WTC11 (cell line): ENCODE measurements at regions not wholly inside any gene's neighbourhood (a gene's known extent, or its start where the extent isn't known, plus 50 kb on each side); places are given as distances from the start of the nearest gene placed in this dataset.

Experiments
- ATAC-seq: fragments of 200-7000 bp; cut with Tn5 transposase; 2 replicates; pipeline ENCODE4 v1.10.0; 2021; ENCODE audit warnings: mild to moderate bottlenecking, moderate library complexity
- CTCF ChIA-PET: fragments of 300-600 bp; sonication (Branson Sonifier 250); formaldehyde crosslinking; loops from one replicate; lab custom pipeline; 2021; ENCODE audit warnings: antibody characterized with exemption; lab: Charles Lee
- POLR2A ChIA-PET: fragments of 350-600 bp; sonication (Branson Sonifier 250); formaldehyde crosslinking; loops from one replicate; lab custom pipeline; 2021; ENCODE audit warnings: antibody characterized with exemption; lab: Charles Lee
- DNase-seq: peaks from one replicate; pipeline ENCODE4 v3.0.0; 2021; ENCODE audit warnings: low spot score
- H3K27ac Mint-ChIP-seq: 2 replicates; pipeline ENCODE4 v1.8.0; 2021; ENCODE audit warnings: mixed read lengths
- H3K27me3 Mint-ChIP-seq: 2 replicates; pipeline ENCODE4 v1.8.0; 2021; ENCODE audit warnings: low read depth, mild to moderate bottlenecking, moderate library complexity, mixed read lengths
- H3K36me3 Mint-ChIP-seq: 2 replicates; pipeline ENCODE4 v1.8.0; 2021; ENCODE audit warnings: mixed read lengths
- H3K4me1 Mint-ChIP-seq: 2 replicates; pipeline ENCODE4 v1.8.0; 2022; ENCODE audit warnings: mixed read lengths
- H3K4me3 Mint-ChIP-seq: 2 replicates; pipeline ENCODE4 v1.8.0; 2021; ENCODE audit warnings: mild to moderate bottlenecking, moderate library complexity, mixed read lengths
- H3K9me3 Mint-ChIP-seq: 2 replicates; pipeline ENCODE4 v1.8.0; 2021; ENCODE audit warnings: mixed read lengths
- ATF1 ChIP-seq: sonication (generic); formaldehyde crosslinking; IDR thresholded peaks from 2 replicates; pipeline ENCODE4 v1.8.1; 2023; ENCODE audit warnings: mild to moderate bottlenecking, moderate library complexity, missing genetic modification reagents
- CREB1 ChIP-seq: sonication (generic); formaldehyde crosslinking; IDR thresholded peaks from 2 replicates; pipeline ENCODE4 v1.8.0; 2023; ENCODE audit warnings: mild to moderate bottlenecking, missing genetic modification reagents
- FOXP1 ChIP-seq: sonication (generic); formaldehyde crosslinking; IDR thresholded peaks from 2 replicates; pipeline ENCODE4 v1.8.0; 2022; ENCODE audit warnings: missing genetic modification reagents, mild to moderate bottlenecking, moderate library complexity, borderline replicate concordance
- GABPB1 ChIP-seq: sonication (generic); formaldehyde crosslinking; IDR thresholded peaks from 2 replicates; pipeline ENCODE4 v1.8.1; 2023; ENCODE audit warnings: mild to moderate bottlenecking, missing genetic modification reagents
- GRHL2 ChIP-seq: fragments of 250-450 bp; sonication (Bioruptor Pico); IDR thresholded peaks from 2 replicates; pipeline ENCODE4 v1.8.0; 2022; ENCODE audit warnings: mild to moderate bottlenecking, moderate library complexity; ENCODE audit not compliant: insufficient replicate concordance, severe bottlenecking
- GTF2I ChIP-seq: fragments of 250-450 bp; sonication (Bioruptor Pico); conservative IDR thresholded peaks from 2 replicates; pipeline ENCODE4 v1.4.0; 2021; ENCODE audit warnings: mild to moderate bottlenecking
- KAT7 ChIP-seq: sonication (generic); formaldehyde crosslinking; IDR thresholded peaks from 2 replicates; pipeline ENCODE4 v1.8.1; 2023; ENCODE audit warnings: missing genetic modification reagents, mild to moderate bottlenecking, borderline replicate concordance
- MXD4 ChIP-seq: fragments of 250-450 bp; sonication (Bioruptor Pico); IDR thresholded peaks from 2 replicates; pipeline ENCODE4 v1.8.0; 2021; ENCODE audit warnings: mild to moderate bottlenecking, moderate library complexity, borderline replicate concordance
- NFATC4 ChIP-seq: fragments of 250-450 bp; sonication (Bioruptor Pico); IDR thresholded peaks from 2 replicates; pipeline ENCODE4 v1.9.0; 2021; ENCODE audit warnings: mild to moderate bottlenecking
- NFE2L1 ChIP-seq: sonication (generic); formaldehyde crosslinking; IDR thresholded peaks from 2 replicates; pipeline ENCODE4 v1.8.1; 2023; ENCODE audit warnings: missing genetic modification reagents
- NR2C2 ChIP-seq: sonication (generic); formaldehyde crosslinking; IDR thresholded peaks from 2 replicates; pipeline ENCODE4 v1.8.0; 2022; ENCODE audit warnings: mild to moderate bottlenecking, missing genetic modification reagents
- PRRX2 ChIP-seq: fragments of 250-450 bp; sonication (Bioruptor Pico); IDR thresholded peaks from 2 replicates; pipeline ENCODE4 v1.8.0; 2021; ENCODE audit warnings: mild to moderate bottlenecking
- SP1 ChIP-seq: sonication (generic); formaldehyde crosslinking; conservative IDR thresholded peaks from 2 replicates; pipeline ENCODE4 v1.8.1; 2022; ENCODE audit warnings: missing genetic modification reagents
- ZNF263 ChIP-seq: sonication (generic); formaldehyde crosslinking; IDR thresholded peaks from 2 replicates; pipeline ENCODE4 v1.8.1; 2022; ENCODE audit warnings: low read depth, mild to moderate bottlenecking, moderate library complexity, missing genetic modification reagents
- ZNF317 ChIP-seq: sonication (generic); formaldehyde crosslinking; IDR thresholded peaks from 2 replicates; pipeline ENCODE4 v1.8.1; 2023; ENCODE audit warnings: low read depth, mild to moderate bottlenecking, moderate library complexity, missing genetic modification reagents, borderline replicate concordance
- ZNF416 ChIP-seq: fragments of 250-450 bp; sonication (Bioruptor Pico); IDR thresholded peaks from 2 replicates; pipeline ENCODE4 v1.9.0; 2021; ENCODE audit warnings: mild to moderate bottlenecking, inconsistent platforms
- TF ChIP-seq, protein P1 (sequence below): sonication (generic); formaldehyde crosslinking; IDR thresholded peaks from 2 replicates; pipeline ENCODE4 v1.8.1; 2023; ENCODE audit warnings: mild to moderate bottlenecking, missing genetic modification reagents, moderate library complexity
- TF ChIP-seq, protein P2 (sequence below): sonication (generic); formaldehyde crosslinking; IDR thresholded peaks from 2 replicates; pipeline ENCODE4 v1.8.1; 2022; ENCODE audit warnings: mild to moderate bottlenecking, moderate library complexity, missing genetic modification reagents
- TF ChIP-seq, protein P3 (sequence below): sonication (generic); formaldehyde crosslinking; IDR thresholded peaks from 2 replicates; pipeline ENCODE4 v1.8.1; 2023; ENCODE audit warnings: mild to moderate bottlenecking, missing genetic modification reagents
- TF ChIP-seq, protein P4 (sequence below): fragments of 200-600 bp; IDR thresholded peaks from 2 replicates; pipeline ENCODE4 v1.8.0; 2022; ENCODE audit warnings: antibody characterized with exemption
- TF ChIP-seq, protein P5 (sequence below): fragments of 250-450 bp; sonication (Bioruptor Pico); IDR thresholded peaks from 2 replicates; pipeline ENCODE4 v1.9.0; 2021; ENCODE audit warnings: mild to moderate bottlenecking
- TF ChIP-seq, protein P6 (sequence below): sonication (generic); formaldehyde crosslinking; IDR thresholded peaks from 2 replicates; pipeline ENCODE4 v1.8.0; 2022; ENCODE audit warnings: mild to moderate bottlenecking, missing genetic modification reagents

DNA sequence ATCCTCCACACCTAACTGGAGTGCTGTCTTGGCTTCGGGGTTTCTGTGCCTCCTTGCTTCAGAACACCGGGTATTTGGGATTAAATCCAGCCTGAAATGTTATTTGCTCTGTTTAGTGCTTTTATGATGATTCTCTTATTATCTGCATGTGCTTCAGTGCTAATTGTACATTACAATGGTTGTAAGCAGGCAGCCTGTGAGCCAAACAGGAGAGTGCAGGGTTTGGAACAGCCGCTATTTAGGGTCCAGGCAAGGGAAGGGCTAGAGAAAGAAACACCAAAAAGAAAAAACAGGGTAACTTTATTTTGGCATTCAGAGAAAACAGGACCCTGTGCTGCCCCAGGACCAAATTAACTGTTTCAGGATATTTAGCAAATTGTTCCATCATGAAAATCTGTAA is 72.7 kb downstream of the RCN1 start (continued):
- no peak for TF ChIP-seq MXD4 (CRISPR knock-in tag)
- TF ChIP-seq NR2C2 (CRISPR knock-in tag), result no peak
- TF ChIP-seq, protein P1, sequence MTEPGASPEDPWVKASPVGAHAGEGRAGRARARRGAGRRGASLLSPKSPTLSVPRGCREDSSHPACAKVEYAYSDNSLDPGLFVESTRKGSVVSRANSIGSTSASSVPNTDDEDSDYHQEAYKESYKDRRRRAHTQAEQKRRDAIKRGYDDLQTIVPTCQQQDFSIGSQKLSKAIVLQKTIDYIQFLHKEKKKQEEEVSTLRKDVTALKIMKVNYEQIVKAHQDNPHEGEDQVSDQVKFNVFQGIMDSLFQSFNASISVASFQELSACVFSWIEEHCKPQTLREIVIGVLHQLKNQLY (CRISPR knock-in tag), result no peak
- TF ChIP-seq, protein P2, sequence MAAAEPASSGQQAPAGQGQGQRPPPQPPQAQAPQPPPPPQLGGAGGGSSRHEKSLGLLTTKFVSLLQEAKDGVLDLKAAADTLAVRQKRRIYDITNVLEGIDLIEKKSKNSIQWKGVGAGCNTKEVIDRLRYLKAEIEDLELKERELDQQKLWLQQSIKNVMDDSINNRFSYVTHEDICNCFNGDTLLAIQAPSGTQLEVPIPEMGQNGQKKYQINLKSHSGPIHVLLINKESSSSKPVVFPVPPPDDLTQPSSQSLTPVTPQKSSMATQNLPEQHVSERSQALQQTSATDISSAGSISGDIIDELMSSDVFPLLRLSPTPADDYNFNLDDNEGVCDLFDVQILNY (CRISPR knock-in tag), result no peak
- no peak for TF ChIP-seq GABPB1
- no peak for TF ChIP-seq SP1 (CRISPR knock-in tag)
- TF ChIP-seq FOXP1 (CRISPR knock-in tag), result no peak
- no peak for TF ChIP-seq NFATC4 (CRISPR knock-in tag)
- TF ChIP-seq KAT7 (CRISPR knock-in tag), result no peak

DNA sequence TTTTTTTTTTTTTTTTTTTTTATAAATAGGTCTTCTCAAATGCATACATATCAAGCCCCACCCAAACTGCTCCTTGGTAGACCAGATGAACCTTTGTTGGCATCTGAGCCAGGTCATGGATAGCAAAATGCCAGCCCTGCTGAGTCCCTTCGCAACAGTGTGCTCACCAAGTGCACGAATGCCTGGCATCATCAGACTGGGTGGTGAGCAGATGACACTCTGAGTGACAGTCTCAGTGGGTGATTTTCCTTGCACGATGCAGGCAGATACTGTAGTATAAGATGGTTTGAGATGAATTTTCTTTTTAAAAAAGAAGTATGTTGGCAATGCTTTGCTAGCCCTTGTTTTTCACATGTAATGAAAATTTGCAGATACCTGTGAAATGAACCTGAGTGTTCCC is 74.0 kb downstream of the RCN1 start:
- ATAC-seq (no peak), DNase-seq (no peak)
- POLR2A ChIA-PET, result no interaction called here
- Mint-ChIP-seq H3K36me3 (no peaks in the 10 kb centered on the region), H3K9me3 (no peaks in the 10 kb centered on the region), H3K4me3 (no peak overlapping the region), H3K27ac (no peak overlapping the region), H3K27me3 (no peaks in the 10 kb centered on the region)
- TF ChIP-seq, protein P3, sequence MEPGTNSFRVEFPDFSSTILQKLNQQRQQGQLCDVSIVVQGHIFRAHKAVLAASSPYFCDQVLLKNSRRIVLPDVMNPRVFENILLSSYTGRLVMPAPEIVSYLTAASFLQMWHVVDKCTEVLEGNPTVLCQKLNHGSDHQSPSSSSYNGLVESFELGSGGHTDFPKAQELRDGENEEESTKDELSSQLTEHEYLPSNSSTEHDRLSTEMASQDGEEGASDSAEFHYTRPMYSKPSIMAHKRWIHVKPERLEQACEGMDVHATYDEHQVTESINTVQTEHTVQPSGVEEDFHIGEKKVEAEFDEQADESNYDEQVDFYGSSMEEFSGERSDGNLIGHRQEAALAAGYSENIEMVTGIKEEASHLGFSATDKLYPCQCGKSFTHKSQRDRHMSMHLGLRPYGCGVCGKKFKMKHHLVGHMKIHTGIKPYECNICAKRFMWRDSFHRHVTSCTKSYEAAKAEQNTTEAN (CRISPR knock-in tag), result no peak
- TF ChIP-seq ATF1 (CRISPR knock-in tag) (no peak), CREB1 (CRISPR knock-in tag) (no peak), NFATC4 (CRISPR knock-in tag) (no peak), ZNF263 (CRISPR knock-in tag) (no peak), ZNF416 (CRISPR knock-in tag) (no peak), GRHL2 (no peak), ZNF317 (CRISPR knock-in tag) (no peak), GTF2I (no peak), NFE2L1 (CRISPR knock-in tag) (no peak), PRRX2 (CRISPR knock-in tag) (no peak)
- TF ChIP-seq, protein P4, sequence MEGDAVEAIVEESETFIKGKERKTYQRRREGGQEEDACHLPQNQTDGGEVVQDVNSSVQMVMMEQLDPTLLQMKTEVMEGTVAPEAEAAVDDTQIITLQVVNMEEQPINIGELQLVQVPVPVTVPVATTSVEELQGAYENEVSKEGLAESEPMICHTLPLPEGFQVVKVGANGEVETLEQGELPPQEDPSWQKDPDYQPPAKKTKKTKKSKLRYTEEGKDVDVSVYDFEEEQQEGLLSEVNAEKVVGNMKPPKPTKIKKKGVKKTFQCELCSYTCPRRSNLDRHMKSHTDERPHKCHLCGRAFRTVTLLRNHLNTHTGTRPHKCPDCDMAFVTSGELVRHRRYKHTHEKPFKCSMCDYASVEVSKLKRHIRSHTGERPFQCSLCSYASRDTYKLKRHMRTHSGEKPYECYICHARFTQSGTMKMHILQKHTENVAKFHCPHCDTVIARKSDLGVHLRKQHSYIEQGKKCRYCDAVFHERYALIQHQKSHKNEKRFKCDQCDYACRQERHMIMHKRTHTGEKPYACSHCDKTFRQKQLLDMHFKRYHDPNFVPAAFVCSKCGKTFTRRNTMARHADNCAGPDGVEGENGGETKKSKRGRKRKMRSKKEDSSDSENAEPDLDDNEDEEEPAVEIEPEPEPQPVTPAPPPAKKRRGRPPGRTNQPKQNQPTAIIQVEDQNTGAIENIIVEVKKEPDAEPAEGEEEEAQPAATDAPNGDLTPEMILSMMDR, result no peak
- TF ChIP-seq, protein P5, sequence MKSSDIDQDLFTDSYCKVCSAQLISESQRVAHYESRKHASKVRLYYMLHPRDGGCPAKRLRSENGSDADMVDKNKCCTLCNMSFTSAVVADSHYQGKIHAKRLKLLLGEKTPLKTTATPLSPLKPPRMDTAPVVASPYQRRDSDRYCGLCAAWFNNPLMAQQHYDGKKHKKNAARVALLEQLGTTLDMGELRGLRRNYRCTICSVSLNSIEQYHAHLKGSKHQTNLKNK (CRISPR knock-in tag), result no peak
- TF ChIP-seq, protein P6, sequence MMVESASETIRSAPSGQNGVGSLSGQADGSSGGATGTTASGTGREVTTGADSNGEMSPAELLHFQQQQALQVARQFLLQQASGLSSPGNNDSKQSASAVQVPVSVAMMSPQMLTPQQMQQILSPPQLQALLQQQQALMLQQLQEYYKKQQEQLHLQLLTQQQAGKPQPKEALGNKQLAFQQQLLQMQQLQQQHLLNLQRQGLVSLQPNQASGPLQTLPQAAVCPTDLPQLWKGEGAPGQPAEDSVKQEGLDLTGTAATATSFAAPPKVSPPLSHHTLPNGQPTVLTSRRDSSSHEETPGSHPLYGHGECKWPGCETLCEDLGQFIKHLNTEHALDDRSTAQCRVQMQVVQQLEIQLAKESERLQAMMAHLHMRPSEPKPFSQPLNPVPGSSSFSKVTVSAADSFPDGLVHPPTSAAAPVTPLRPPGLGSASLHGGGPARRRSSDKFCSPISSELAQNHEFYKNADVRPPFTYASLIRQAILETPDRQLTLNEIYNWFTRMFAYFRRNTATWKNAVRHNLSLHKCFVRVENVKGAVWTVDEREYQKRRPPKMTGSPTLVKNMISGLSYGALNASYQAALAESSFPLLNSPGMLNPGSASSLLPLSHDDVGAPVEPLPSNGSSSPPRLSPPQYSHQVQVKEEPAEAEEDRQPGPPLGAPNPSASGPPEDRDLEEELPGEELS (CRISPR knock-in tag), result no peak
- TF ChIP-seq, all 79 proteins: peak for 0
- CTCF ChIA-PET, result interaction anchor here (1.6 kb wide), 1 partner anchor 11 kb away, joined by 8 read pairs; no protein-coding TSS in a partner anchor
- peaks cover 8% of the 10 kb centered on the region; the same call in 1 of the 2 replicates for H3K4me1 Mint-ChIP-seq
